GM18511 (cell line): ENCODE measurements at regions not wholly inside any gene's neighbourhood (a gene's known extent, or its start where the extent isn't known, plus 50 kb on each side); places are given as distances from the start of the nearest gene placed in this dataset.
"Not testable (repeated sequence)": the region's sequence is repeated elsewhere in the genome, so short reads cannot be mapped to it uniquely, and the experiment has no call there.

Experiments used
- ATAC-seq: cut with Tn5 transposase; IDR thresholded peaks from one replicate; pipeline ENCODE4 v1.9.1; 2021; ENCODE audit warnings: mild to moderate bottlenecking, moderate library complexity; ENCODE audit not compliant: unreplicated experiment

DNA sequence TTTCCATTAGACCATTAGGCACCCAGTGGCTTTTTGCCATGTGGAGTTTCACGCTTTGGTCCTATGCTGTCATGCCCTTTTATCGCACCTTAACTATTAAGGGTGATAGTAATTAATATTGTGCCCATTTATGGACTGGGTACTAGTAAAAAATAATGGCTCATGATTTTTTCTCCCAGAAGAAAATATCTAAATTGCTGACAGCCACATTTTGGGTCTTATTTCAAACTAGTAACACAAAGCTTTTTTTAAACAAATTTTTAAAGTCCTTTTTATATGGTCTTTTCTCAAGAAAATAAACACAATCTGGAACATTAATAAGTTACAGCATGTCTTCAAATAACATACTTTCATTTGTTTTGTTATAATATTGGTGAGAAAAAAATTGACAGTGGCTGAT lies 179.7 kb downstream of the ANKRD7 start:
- no peak for ATAC-seq

DNA sequence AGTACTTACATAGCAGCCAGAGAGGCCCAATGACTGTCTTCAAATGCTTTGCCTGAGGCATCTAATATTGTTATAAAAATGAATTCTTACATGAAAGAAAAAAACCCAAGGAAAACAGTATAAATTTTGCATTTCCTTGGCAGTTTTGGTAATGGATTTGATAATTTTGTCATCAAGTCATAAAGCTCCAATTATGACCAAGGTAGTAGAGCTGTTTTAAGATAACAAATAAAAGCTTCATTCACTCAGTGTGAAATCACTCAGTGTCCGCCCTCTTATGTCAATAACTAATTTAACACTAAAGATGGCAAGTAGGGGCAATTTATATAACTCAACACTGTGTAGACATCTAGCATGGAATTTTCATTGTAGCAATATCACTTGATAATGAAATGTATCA lies 193.9 kb downstream of the ANKRD7 start:
- no peak for ATAC-seq

DNA sequence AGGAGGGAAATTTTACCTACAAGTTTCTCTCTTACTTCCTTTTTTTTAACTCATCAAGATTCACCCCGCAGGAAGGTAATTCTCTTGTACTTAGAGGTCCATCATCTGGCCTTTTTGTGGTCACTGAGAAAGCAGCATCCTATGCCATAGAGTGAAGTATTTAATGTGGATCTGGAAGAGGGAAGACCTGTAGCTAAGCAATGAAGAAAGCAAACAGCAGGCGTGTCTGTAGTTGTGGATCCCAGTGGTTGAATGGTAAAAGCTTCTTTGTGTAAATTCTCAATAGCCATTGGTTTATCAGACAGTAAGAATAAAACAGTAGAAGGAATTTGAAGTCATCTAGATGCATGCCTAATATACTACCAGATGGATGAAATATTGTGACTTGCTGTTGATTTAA lies 196.4 kb downstream of the ANKRD7 start:
- no peak for ATAC-seq

DNA sequence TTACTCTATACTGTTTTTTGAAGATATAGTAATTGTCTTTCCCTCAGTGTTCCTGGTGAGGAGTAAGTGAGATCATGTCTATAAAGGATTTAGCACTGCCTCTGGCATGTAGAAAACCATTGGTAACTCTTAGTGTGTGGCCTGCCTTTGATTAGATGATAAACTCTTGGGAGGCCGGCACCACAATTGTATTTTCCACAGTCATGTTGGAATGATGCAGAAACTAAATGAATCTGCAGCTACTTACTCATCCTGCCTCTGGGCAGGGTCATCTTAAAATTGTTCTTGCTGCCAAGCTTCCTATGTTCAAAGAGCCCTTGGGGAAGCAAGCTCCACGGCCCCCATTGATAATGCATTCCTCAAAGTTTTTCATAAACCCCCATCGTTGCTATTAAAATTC lies 204.6 kb downstream of the ANKRD7 start:
- no peak for ATAC-seq

DNA sequence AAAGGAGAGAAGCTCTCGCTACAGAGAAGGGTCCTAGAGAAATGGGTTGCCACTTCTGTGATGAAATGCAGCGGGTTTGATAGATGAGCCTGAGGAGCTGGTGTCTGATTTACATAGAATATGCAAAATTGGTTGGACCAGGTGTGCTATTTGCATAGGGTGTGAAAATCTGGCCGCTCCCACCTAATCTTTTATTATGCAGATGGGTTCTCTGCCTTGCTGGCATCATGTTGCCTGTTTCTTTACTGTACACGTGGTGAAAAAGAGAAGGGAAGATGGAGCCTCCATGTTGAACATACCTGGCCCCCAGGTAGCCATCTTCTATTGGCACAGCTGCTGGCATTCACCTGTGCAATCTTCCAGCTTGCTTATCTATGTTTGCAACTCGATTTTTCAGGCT lies 212.2 kb downstream of the ANKRD7 start:
- no peak for ATAC-seq

DNA sequence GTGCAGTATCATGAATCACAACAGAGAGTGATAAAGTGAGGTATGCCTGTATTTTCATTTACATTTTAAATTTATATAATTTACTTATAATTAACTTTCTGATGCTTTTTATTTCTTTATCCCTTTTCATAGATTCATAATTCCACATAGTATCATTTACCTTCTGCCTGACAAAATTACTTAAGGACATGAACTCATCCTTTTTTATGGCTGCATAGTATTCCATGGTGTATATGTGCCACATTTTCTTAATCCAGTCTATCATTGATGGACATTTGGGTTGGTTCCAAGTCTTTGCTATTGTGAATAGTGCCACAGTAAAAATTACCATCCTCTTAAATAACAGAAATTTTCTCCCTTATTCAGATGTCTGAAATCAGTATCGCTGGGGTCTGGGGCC lies 224.5 kb downstream of the ANKRD7 start:
- not testable (repeated sequence) for ATAC-seq

DNA sequence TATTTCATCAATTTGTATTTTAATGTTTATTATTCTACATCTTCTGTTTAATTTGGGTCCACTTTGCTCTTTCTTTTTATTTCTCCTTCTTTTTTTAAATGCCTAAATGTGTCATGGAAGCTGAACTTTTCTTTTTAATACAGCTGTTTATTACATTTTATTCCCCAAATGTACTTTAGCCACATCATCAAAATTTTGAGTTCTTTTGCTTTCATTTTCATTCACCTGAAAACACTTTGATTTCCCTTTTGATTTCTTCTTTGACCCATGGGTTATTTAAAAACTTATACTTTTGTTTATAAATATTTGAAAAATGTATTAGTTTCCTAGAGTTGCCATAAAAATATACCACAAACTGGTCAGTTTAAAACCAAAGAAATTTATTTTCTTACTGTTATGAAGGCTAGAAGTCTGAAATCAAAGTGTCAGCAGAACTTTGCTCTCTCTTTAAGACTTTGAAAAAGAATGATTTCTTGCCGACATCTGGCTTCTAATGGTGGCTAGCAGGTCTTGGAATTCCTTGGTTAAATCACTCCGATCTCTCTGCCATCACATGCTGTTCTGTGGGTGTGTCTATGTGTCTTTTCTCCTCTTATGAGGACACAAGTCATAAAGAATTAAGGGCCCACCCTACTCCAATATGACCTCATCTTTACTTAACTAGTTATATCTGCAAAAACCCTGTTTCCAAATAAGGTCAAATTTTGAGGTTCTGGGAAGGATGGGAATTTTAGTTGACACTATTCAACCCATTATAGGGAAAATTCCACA lies 225.5 kb downstream of the ANKRD7 start:
- no peak for ATAC-seq

DNA sequence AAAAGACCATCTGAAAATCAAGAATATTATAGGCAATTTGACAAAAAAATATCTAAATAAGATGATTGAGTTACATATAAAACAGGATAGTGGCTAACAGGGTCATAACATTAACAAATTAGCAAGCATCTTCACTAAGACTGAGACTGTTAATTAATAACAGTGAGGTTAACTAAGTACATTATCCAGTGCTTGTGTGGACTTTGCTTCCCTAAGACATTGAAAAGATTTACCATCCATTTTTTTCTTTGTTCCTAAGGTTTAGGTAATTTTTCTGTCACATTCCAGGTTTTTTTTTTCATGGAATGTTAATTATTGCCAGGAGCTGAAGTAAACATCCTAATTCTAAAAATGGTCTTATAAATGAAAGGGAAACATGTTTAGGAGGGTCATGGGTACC lies 227.6 kb downstream of the ANKRD7 start:
- no peak for ATAC-seq

DNA sequence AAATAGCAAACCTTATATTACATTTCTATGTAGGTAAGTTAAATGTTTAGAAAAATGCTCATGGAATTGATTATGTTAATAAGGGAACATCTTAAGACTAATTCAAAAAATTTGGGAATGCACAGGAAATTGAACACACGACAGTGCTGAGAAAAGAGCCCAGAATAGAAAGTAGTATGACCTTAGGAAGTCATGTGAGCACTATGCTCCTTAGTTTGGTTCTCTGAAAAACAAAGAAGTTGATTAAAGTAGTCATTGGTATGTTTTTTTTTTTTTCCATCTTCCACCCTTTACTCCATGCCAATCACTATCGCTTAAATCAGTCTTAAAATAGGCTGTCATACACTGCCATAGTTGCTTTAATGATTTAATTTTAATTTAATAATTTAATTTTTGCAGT lies 242.9 kb downstream of the ANKRD7 start:
- no peak for ATAC-seq

DNA sequence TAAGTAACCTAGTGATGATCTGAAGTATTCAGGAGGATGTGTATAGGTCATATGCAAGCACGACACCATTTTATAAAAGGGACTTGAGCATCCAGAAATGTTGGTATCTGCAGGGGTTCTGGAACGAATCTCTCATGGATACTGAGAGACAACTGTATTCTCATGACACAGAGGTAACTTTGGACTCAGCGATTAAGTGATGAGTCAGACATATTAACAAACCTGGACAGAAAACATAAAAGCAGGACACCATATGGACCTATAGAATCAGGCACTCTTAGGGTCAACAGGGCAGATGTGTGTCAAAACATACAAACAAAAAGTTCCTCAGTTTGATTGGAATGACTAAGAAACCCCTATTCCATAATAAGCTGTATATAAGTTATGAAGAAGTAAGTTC lies 248.1 kb downstream of the ANKRD7 start:
- no peak for ATAC-seq

DNA sequence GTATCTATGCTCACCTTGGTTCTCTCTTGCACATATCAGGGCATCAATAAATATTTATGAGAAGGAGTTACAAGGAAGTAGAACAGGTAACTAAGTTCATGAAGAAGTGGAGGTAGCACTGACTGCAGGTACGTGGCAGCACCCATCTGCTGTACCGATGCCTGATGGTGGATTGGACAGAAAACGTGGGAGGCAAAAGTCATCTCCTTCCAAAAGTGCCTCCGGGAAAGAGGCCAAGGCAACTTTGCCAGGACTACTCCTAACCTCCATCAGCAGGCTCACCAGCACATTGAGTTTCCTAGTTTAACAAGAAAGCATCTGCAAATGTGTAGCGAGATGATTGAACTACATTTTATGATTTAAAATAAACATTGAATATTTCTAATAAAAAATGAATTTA lies 248.8 kb downstream of the ANKRD7 start:
- ATAC-seq, result no peak

DNA sequence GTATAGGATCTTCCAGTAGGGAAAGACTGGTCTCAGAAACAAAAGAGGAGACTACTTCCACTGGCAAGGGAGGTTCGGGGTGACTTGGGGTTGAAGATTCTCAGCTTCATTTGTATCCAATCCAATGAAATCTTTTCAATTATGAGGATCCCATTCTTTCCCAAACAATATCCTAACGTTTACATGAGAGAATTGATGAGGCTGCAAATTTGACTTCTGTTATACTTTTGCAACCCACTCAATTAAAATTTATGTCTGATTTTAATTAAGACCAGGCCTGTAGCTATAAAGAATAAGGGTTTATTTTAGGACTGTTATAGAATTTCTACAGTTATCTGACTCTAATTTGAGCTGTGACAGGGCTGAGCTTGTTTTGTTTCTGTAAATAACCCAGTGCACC lies 251.5 kb downstream of the ANKRD7 start:
- no peak for ATAC-seq

DNA sequence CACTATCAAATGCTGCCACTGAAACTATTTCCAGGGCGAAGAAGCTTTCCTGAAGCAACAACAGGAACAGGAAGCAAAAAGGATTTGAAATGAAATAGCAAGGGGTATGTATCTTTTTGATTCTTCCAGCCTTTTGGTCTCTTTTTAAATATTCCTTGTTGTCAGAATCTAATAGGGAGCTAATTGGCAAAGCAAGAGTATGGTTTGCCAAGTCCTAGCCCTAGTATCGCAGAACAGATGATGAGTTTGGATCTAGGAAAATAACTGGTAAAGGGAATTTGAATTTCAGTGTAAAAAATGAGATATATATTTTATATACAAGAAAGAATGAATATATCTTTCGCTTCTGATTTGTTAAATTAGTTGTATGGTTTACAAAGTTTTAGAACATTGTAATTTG lies 252.5 kb downstream of the ANKRD7 start:
- no peak for ATAC-seq

DNA sequence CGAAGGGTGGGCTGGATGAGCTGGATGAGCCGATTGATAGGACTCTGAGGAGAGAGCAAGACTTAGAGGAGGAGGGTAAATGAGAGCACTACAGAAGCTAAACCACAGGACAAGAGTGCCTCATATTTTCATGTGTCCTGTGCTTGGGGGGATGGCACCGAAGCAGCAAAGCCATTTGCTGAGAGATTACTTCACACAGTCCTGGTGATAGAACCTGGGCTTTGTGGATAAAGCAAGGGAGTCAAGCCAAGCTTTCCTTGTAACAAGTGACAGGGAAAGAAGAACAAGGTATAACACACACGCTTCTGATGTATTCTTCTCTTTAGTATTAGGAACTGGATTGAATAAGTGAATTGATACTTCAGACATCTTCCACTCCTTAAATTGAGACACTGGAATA lies 253.7 kb downstream of the ANKRD7 start:
- no peak for ATAC-seq

DNA sequence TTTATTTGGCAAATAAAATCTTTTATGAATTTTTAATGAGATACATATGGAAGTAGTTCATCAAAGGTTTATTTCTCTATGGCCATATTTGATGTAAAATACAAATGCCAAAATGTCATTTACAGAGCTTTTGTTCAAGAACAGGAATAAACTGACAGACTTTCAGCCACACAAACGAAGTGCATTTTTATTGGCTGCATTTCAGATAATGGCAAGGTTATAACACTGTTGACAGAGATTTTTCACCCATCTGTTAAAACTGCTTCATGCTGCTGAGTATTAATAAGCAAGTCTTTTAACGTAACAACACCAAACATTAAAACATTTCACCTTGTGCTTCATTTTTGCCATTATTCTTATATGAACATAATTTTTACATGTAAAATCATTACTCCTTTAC lies 254.4 kb downstream of the ANKRD7 start:
- ATAC-seq, result no peak

DNA sequence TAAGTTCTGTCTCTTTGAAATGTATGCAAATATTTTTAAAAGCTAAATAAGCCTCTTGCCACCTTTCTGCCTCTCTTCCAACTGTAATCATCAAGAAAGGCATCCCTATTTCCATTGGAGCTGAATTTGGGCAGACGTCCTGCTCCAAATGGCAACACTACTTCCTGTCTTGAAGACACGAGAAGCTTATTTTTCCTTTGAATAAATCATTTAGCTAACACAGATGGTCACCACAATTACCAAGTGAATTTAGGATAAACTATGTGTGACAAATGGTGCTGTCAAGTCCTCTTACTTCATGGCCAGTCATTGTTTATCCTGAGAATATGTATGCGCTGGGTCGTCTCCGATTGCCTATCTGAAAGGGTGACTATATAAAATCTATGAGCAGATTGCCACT lies 268.0 kb downstream of the ANKRD7 start:
- ATAC-seq, result no peak

DNA sequence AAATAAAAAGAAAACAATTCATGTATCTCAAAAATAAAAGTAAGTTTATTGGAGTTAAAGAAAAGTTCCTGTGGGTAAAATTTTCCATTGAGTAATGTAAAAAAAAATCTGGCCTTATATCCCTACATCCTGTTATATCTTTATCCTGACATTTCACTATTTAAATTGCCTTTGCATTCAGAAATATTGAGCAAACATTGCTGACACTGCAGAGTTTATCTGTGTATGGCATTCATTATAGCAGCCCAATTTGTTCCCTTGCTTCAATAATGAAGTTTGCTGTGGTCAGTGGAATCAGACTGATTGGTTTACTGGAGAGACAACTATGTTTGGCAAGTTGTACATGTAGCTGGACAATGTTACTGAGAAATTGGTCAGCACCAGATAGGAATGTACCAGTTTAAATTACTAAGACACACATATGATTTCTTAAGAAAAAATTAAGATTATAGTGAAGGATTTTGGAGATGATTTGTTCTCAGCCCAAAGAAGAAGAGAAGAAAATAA lies 271.7 kb downstream of the ANKRD7 start:
- no peak for ATAC-seq

DNA sequence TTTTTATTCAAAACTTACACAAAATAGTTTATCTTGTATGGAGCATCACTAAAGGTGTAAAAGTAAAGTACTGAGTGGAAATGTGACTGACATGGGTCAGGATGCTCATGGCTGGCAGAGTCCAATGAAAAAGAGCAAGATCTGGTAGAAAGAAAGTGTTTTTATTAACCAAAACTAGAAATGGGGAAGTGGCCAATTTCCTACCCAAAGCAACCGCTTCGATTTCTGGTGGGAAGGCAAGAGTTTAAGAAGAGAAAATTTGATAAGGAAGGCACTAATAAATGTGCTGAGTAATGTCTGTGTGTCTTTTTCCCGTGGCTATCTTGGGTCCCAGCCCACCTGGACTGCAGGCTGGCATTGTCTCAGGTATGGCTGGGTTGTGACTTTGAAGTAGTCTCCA lies 277.7 kb downstream of the ANKRD7 start:
- no peak for ATAC-seq

DNA sequence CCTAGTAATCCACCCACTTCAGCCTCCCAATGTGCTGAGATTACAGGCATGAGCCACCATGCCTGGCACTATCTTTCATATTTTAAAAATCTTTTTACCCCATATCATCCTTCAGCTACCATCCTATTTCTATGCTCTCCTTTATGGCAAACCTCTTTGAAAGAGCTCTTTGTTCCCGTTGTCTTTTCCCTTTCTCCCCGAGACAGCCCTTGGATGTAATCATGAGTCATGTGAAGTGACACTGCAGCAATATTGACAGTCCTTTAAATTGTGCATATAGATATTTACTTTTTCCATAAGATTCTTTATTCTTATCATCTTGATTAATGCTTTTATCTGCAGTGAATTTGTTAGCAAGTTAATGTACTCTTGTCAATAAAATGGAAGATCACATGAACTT lies 286.6 kb downstream of the ANKRD7 start:
- ATAC-seq, result no peak

DNA sequence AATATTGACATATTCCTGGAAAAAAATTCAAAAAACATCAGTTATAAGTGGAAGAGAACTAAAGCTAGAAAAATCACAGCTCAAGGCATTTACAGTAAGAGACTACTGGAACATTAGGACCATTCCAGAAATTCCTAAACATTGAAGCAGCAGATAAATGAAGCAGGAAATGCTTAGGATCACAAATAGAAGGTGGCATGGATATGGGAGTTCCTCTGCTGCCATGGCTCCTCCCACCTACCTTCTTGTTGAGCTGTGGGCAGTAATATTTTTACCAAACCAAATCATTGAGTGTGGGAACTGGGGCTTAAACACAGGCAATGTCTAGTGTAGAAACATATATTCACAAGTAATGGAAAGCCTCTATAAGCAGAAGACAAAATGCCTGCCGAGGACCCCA lies 292.8 kb downstream of the ANKRD7 start:
- ATAC-seq, result no peak

DNA sequence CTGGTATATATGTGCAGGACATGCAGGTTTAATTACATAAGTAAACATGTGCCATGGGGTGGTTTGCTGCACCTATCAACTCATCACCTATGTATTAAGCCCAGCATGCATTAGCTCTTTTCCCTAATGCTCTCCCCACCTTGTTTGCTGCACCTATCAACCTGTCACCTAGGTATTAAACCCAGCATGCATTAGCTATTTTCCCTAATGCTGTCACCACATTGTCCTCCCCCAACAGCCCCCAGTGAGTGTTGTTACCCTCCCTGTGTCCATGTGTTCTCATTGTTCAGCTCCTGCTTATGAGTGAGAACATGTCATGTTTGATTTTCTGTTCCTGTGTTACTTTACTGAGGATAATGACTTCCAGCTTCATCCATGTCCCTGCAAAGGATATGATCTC lies 300.5 kb downstream of the ANKRD7 start:
- no peak for ATAC-seq

DNA sequence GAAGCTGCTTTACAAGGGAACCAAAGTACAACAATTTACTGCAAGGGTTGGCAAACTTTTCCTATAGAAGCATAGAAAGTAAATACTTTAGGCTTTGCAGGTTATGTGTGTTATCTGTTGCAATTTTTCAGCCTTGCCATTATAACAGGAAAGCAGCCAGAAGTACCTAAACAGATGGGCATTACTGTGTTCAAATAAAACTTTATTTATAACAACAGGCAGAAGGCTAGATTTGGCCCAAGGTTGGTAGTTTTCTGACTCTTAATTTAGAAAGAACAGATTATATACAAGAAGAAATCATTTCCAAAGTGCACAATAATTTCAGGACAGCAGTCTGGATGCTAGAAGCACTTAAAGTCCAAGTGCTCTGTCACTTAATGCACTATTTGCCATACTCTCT lies 307.1 kb downstream of the ANKRD7 start:
- no peak for ATAC-seq

DNA sequence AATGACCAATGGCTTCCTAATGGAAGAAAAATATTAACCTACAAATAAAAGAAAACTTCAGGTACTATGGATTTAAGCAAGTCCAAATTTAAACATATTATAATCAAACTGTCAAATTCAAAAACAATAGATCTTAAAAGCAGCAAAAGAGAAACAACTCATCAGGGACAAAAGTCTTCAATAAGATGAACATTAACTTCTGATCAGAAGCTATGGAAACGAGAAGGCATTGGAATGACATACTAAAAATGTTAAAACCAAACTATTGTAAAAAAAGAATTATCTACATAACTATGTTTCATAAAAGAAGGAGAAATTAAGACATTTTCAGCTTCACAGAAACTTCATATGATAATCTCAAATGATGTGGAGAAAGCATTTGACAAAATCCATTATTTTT lies 334.7 kb downstream of the ANKRD7 start:
- ATAC-seq, result no peak
